Stimulated activated CD4-positive, alpha-beta T cell treated with anti-CD3 and anti-CD28 coated beads, Interleukin-12 subunit alpha, Interleukin-12 subunit beta, amount 100 ng/mL, for 48 hours (primary cell): ENCODE measurements at regions not wholly inside any gene's neighbourhood (a gene's known extent, or its start where the extent isn't known, plus 50 kb on each side); places are given as distances from the start of the nearest gene placed in this dataset.
"Not testable (repeated sequence)": the region's sequence is repeated elsewhere in the genome, so short reads cannot be mapped to it uniquely, and the experiment has no call there.

Experiments
- DNase-seq, 3 donors: peaks; one replicate each; pipeline ENCODE4 v3.0.0-alpha.2; 2020; ENCODE audit warnings: low read depth in 2 of 3, low spot score in 1 of 3

DNA sequence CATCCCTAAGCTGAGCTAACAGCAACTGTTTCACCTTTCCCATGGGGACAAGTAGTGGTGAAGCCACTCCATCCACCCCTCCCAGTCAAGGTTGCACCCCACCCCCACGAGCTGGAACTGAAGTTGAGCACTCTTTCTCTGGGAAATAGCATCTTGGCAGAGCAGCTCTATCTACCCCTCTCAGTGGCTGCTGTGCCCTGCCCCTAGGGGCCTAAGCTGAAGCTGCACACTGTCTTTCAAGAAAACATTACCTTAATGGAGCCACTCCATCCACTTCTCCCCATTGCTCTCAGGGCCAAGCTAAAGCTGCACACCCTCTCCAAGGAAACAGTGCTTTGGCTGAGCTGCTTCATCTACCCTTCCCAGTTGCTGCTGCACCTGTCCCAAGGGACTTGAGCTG is 170.6 kb upstream of the CCDC196 start:
- DNase-seq = no peak

DNA sequence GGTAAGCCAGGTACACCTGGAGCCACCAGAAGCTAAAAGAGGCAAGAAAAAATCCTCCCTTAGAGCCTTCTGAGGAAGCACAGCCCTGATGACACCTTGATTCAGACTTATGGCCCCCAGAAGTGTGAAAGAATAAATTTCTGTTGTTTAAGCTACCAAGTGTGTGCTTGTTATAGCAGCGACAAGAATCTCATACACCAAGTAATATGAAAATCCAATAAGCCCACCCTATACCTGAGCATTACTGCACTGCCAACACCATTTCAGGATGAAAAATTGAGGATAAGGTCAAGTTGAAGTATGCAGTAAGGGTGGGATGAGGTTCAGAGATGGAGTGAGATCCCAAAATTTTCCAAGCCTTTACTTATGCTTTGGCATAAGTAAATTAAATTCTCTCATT is 163.6 kb upstream of the CCDC196 start:
- no peak for DNase-seq

DNA sequence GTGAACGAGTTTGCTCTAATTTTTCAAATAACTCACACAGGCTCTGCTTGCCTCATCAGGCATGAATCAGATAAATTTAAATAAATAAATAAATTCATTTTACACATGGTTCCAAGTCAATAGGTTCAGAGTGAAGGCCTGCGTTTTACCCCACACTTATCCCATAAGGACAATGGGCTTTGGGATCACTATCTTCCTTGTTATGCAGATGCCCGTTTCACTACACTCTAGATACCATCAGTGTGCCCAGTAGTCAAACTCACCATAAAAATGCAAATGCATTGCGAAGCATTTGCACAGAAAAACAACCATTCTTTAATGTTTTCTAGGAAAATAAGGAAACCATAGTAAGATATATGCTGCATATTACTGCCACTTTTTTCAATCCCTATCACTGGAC is 155.9 kb upstream of the CCDC196 start:
- DNase-seq = no peak

DNA sequence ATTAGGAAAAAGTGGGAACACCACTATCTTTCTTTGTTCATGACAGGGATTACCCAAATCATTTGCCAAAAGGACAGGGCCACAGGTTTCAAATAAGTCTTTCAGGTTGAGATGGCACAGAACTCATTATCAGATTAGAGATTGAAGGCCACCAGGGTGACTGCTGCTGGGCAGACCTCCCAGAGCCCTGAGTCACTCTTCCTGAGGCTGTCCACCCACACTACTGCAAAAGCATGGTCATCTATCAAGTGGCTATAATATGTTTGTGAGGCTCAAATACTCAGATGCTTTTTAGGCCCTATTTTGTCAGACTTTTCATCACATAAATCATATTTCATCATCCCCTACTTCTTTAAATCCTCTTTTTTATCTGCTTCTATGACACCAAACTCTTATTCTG is 155.3 kb upstream of the CCDC196 start:
- no peak for DNase-seq

DNA sequence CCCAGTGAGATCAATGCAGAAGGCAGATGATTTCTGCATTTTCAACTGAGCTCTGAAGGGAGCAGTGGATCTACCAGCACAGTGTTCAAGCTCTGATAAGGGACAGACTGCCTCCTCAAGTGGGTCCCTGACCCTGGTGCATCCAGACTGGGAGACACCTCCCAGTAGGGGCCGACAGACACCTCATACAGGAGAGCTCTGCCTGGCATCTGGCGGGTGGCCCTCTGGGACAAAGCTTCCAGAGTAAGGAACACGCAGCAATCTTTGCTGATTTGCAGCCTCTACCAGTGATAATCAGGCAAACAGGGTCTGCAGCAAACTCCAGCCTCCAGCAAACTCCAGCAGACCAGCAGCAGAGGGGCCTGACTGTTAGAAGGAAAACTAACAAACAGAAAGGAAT is 152.9 kb upstream of the CCDC196 start:
- not testable (repeated sequence) for DNase-seq

DNA sequence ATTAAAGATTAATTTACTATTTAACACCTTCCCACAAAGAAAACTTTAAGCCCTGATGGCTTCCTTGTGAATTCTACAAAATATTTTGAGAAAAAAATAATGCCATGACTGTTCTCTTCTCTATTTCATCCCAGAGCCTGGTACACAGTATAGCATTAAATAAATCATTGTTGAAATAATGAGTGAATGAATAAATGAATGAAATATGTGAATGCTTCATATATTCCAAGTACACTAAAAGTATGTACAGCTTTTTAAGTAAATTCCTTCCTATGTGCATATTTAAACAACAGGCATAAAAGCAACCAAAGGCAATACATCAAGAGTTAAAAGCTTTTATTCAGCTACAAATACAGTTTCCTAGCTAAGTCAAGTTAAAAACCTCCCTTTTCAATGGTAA is 144.9 kb upstream of the CCDC196 start:
- DNase-seq = no peak

DNA sequence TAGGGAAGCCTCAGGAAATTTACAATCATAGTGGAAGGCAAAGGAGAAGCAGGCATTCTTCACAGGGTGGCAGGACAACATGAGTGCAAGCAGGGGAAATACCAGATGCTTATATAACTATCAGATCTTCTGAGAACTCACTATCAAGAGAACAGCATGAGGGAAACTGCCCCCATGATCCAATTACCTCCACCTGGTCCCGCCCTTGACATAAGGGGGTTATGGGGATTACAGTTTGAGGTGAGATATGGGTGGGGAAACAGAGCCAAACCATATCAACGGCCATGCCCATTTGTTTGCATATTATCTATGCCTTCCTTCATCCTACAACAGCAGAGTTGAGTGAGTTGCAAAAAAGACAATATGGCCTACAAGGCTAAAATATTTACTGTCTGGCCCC is 140.2 kb upstream of the CCDC196 start:
- DNase-seq = no peak

DNA sequence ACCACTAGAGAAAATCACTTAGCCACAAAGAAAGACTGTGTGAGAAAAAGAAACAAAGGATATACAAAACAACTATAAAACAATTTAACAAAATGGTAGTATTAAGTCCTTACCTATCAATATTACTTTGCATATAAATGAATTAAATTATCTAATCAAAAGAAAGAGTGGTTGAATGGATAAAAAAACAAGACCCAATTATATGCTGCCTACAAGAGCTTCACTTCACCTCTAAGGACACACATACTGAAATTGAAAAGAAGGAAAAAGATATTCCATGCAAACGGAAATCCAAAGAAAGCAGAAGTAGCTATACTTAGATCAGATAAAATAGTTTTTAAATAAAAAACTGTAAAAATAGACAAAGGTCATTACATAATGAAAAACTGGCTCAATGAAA is 134.9 kb upstream of the CCDC196 start:
- DNase-seq = no peak

DNA sequence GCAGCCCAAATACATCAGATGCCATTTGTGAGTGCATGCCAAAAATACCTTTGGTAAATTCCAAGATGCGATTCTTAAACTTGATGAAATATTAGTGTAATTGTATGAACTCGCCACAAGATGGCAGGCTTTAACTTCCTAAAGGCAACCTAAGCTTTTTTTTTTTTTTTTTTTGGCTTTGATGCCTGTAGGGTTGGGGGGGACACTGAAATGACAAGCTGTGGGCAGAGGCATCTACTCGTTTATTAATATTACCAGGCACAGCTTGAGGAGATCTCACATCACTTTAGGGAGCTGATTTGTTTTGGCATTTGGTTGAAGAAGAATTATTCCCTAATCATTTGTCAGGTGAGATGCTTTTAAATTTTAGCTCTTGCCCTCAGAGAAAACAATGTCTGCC is 126.7 kb upstream of the CCDC196 start:
- peak in 1 of 3 donors; percentile 30 for DNase-seq

DNA sequence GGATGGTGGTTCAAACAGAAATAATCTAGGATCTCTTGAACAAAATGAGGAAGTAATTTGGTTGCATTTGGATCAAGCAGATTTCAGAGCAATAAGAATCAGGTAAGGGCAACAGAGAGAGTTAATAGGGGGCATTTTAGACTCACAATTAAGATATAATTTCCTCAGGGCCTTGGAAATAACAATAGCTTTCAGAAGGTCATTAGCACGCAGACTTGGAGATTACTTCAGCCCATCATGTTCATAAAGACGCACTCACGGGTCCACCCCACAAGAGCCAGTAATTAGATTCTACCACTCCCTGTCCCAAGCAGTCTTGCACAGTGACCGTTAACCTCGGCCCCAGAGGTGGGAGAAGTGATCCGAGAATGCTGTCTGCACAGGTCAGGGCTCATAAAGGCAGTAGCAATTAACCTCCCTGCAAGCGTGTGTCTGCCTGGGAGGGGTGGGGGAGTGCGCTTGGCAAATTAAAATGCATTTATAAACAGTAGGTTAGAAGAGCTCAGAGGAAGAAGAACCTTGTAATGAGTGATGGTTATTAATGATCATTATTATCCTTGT is 125.7 kb upstream of the CCDC196 start:
- no peak for DNase-seq

DNA sequence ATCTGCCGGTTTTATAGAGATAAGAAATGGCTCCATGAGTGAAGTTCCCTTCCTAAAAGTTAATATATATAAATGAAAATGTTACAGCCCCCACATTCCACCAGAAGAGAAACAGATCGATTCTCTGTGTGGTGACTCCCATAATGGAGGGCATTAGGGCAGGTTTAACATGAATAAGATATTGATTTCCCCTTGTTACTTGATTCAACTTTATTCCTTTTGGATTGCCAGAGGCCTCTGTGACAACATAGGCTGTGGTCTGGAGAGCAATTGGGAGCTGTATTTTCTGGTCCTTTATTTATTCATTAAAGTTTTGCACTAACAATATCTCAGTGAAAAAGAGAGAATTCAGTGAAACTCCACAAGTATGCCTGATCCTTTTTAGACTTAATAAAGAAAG is 125.2 kb upstream of the CCDC196 start:
- DNase-seq = no peak

DNA sequence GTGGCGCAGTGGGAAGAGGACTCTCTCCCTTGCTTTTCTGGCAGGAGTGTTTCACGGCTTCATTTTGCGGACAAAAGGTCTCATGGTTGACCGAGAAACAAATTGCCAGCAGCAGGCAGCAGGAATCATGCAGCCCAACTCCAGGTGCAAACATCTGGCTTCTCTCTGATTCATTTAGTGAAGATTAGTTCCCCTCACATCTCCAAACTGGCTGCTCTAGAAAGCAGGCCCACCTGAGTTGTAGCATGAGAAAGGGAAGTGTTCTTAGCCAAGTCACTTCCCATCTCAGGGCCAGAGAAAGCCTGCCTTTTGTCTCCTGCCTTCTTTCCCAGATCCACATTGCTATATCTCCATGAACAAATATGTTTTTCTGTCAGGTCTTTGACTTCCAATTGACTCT is 120.8 kb upstream of the CCDC196 start:
- no peak for DNase-seq

DNA sequence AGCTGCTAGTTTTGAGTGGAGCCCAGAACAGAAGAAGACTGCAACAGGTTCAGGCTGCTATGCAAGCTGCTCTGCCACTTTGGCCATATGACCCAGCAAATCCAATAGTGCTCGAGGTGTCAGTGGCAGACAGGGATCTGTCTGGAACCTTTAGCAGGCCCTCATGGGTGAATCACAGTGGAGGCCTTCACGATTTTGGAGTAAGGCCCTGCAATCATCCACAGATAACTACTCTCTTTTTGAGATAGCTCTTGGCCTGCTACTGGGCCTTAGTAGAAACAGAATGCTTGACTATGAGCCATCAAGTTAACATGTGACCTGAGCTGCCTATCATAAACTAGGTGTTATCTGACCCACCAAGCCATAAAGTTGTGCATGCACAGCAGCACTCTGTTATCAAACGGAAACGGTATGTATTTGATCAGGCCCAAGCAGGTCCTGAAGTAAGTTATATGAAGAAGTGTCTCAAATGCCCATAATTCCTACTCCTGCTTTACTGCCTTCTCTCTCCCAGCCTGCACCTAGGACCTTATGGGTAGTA is 116.9 kb upstream of the CCDC196 start:
- DNase-seq = no peak

DNA sequence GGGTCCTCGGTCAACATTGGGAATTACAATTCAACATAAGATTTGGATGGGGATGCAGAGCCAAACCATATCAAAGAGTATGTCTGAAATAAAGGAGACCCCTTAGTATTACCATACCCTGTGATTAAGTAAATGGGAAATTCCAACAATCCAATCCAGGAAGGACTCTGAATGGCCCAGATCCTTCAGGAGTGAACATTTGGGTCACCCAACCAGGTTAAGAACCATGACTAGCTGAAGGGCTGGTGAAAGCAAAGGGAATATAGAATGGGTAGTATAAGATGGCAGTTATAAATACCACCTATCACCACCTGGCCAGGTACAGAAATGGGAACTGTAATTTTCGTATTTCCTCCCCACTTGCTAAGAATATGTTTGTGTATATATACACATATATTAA is 114.4 kb upstream of the CCDC196 start:
- DNase-seq = no peak

DNA sequence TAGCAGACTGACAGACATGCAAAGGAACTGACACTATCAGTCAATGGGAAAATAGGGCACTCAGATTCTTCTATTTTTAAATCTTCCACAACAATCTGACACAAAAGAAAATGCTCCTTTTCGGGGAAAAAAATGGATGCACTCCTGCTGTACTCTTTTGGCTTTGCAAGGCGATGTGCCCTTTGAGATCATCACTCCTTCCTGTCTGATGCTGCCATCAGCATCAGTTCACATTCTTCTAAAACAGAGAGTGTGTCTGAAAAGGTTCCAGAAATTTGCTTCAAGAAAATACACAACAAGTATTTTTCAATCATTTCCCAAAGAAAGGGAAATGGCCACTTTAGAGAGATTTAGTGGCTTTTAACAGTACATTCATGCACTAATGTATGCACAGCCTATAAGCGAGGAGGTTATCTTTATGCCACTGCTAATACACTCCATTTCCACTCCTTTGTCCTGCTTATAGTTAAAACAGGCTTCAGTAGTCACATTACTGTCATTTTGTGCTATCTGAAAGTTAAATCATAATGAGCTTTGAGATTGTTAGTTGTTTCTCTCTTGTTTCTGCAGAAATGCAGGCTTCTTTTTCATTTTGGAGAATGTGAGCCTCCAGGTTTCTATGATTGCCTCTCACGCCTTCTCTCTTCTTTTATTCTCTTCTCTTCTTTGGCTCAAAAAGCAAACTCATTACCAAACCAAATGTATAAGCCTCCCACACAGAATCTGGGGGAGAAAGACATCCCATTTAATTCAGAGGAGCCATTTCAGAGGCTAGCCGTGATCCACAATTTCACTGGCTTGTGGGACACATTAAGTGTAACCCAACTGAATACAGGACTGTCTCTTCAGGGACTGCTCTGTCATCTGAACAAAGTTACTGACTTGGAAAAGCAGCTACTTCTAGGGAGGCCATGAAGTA is 110.9 kb upstream of the CCDC196 start:
- DNase-seq = no peak

DNA sequence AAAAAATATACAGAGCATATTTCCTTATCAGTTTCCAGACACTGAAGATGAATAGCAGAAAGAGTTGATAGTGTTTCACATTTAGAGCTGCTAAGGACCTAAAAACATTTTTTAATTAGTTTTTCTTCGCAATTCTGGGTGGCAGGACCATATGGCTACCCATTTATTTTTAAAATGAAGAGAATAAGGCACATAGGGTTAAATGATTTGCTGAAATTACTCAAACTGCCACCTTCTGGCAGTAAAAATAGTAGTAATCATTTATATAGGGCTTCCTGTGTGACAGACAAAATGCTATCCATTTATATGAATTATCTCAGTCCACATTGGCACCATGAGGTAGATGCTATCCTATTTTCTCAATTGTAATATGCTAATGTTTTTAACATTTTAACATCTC is 108.6 kb upstream of the CCDC196 start:
- no peak for DNase-seq

DNA sequence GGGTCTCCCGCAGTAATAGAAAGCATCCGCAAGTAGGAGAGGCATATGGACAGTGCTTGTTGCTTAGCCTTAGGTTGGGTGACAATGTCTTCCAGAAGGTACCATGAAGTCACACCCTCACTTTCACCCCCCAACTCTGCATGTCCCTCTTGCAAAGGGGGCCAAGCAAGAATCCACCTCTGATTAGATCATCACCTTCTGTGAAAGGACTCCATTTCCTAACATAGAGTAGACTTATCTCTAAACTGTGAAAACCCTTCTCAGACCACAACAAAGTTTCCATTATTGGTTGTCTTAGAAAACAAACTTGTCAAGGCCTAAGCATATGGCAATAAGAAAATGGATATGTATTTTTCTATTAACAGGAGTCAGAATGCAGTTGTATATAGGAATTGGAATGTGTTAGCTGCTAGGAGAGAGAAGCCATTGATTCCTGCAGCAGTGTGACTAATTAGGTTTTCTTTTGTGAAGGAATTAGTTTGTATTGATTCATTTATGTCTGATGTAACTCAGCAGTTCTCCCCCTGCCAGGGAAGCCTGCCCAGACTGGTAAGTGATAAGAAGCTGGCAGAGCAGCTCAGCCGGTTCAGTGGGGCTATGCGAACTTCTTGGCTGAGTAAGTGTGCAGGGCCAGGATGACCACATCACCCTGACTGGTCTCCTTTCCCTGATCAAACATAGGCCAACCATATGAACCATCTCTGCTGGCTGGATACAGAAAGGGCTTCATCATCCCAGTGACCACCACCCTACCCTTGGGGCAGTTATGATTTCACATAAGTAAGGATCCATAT is 107.3 kb upstream of the CCDC196 start:
- no peak for DNase-seq

DNA sequence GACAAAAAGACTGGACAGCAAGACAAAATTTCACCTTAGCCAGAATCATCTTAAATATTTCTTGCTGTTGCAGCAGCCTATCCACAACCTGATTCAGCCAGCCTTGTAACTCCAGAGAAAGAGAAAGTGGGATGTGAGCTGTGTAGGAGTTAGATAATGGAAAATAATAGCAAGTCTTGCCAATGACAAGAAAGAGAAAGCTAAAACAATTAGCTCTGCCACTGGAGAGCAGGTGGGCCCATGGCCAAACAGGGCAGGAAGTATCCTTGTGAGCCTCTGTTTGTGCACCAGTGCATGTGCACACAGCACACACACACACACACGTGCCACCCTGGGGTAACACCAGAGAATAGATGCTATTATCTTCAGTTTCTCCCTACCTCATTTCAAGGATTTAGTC is 106.0 kb upstream of the CCDC196 start:
- no peak for DNase-seq

DNA sequence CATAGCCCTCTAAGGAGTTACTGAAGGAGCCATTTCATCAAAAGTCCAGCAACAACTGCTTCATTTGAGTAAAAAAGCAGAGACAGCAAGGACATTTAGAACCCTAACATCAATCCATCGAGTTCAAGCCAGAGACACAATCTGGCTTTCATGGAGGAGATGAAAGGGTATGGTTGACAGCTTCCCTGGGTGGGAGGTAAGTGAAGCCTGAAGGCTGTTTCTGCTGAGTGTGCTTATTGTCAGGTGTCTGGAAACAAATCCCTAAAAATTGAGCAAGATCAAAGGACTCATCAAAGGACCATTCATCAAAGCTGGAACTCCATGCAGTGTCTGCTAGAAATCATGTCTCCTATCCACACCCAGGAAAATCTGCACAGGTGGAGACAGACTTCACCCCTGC is 104.4 kb upstream of the CCDC196 start:
- no peak for DNase-seq

DNA sequence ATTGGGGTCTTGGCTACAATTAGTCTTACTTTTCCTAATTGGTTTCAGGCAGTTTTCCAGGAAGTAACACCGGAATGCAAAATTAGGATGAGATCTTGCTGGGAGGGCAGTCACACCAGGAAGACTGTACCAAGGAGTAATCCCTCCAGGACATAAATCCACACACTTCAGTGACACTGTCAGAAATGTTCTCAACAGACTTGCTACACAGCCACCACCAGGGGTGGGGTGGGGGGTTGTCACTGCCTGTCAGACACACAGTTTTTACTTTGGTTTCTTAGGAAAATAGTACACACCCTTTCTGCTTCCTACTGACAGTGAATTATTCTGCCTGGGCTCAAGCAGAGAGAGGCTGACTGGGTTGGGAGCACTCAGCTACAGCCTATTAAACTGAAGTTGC is 102.9 kb upstream of the CCDC196 start:
- DNase-seq = no peak

DNA sequence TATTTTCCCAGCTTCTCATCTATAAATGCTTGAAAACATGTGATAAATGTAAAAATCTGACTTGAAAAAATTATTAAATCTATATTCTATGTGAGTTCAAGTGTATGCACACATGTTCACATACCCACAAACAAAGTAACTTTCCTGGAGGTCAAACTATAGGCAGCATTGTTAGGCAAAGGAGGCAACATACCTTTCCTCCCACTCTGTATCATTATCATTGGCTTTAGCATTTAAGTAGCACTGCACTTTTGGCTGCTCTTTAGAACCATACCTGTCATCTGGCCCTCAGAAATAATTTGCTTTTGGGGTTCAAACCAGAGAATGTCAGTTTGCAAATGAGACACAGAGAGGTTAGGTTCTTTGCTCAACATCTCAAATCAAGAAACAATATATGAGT is 102.4 kb upstream of the CCDC196 start:
- no peak for DNase-seq

DNA sequence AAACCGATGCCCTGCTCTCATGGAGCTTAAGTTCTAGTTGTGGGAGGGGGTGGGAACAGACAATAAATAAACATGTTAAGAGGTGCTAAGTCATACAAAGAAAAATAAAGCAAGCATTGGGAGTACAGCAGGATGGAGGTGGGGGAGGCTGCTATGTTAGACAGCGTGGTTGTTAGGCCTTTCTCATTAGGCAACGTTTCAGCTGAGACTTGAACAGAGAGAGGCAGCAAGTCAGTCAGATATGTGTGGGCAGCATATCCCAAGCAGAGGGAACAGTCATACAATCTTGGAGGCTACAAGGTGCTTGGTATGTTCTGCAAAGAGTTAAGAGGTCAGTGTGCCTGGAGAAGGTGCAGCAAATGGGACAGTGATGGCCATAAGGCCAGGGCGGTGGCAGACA is 97.7 kb upstream of the CCDC196 start:
- no peak for DNase-seq
